Neuronal stem cell (in vitro differentiated cells): ENCODE measurements at regions not wholly inside any gene's neighbourhood (a gene's known extent, or its start where the extent isn't known, plus 50 kb on each side); places are given as distances from the start of the nearest gene placed in this dataset.

Source experiments
- DNase-seq: peaks from one replicate; pipeline ENCODE4 v3.0.0-alpha.2; 2013; ENCODE audit warnings: low spot score
- H2AFZ ChIP-seq: one replicate; pipeline ENCODE4 v1.6.1; 2013; ENCODE audit warnings: mild to moderate bottlenecking, low read length, inconsistent platforms
- H2AK5ac ChIP-seq: 2 replicates; pipeline ENCODE4 v1.6.1; 2013; ENCODE audit warnings: low read depth, mild to moderate bottlenecking, inconsistent platforms, low read length, moderate library complexity, mixed read lengths
- H2BK120ac ChIP-seq: 2 replicates; pipeline ENCODE4 v1.6.1; 2013; ENCODE audit warnings: low read depth, mild to moderate bottlenecking, inconsistent platforms, low read length, moderate library complexity, mixed read lengths
- H2BK12ac ChIP-seq: one replicate; pipeline ENCODE4 v1.6.1; 2013; ENCODE audit warnings: low read length, inconsistent platforms
- H2BK15ac ChIP-seq: 2 replicates; pipeline ENCODE4 v1.6.1; 2013; ENCODE audit warnings: mild to moderate bottlenecking, low read length, inconsistent platforms, mixed read lengths
- H2BK5ac ChIP-seq: one replicate; pipeline ENCODE4 v1.6.1; 2013; ENCODE audit warnings: inconsistent platforms, mild to moderate bottlenecking, low read length, moderate library complexity
- H3K14ac ChIP-seq: one replicate; pipeline ENCODE4 v1.6.1; 2013; ENCODE audit warnings: low read length, inconsistent platforms
- H3K18ac ChIP-seq: 2 replicates; pipeline ENCODE4 v1.6.1; 2013; ENCODE audit warnings: low read length, inconsistent platforms
- H3K23ac ChIP-seq: 2 replicates; pipeline ENCODE4 v1.6.1; 2013; ENCODE audit warnings: low read depth, mild to moderate bottlenecking, mixed read lengths, low read length, inconsistent platforms; ENCODE audit not compliant: poor library complexity
- H3K27ac ChIP-seq: replicated peaks from 3 replicates; pipeline ENCODE4 v1.5.1; 2013; ENCODE audit warnings: low read length, inconsistent platforms
- H3K27me3 ChIP-seq, 3 experiments: 2 replicates each; pipeline ENCODE4 v1.6.1; 2013; ENCODE audit warnings: low read length in 3 of 3, mild to moderate bottlenecking in 2 of 3, inconsistent platforms in 1 of 3, low read depth in 1 of 3, mixed read lengths in 1 of 3, moderate library complexity in 1 of 3; ENCODE audit not compliant: control insufficient read depth in 3 of 3, insufficient read depth in 3 of 3
- H3K36me3 ChIP-seq, 2 donors: replicated peaks in 1 of 2; 2 replicates each; pipeline ENCODE4 v1.6.1; 2013; ENCODE audit warnings: low read length in 2 of 2; ENCODE audit not compliant: control insufficient read depth in 2 of 2, insufficient read depth in 2 of 2
- H3K4ac ChIP-seq: 2 replicates; pipeline ENCODE4 v1.6.1; 2013; ENCODE audit warnings: inconsistent platforms, mild to moderate bottlenecking, low read length, moderate library complexity
- H3K4me1 ChIP-seq, 2 donors: 1 replicate in 1 of 2; 2 replicates in 1 of 2; pipeline ENCODE4 v1.6.1; 2013; ENCODE audit warnings: low read length in 2 of 2, low read depth in 1 of 2; ENCODE audit not compliant: control insufficient read depth in 2 of 2, insufficient read depth in 1 of 2
- H3K4me2 ChIP-seq: one replicate; pipeline ENCODE4 v1.6.1; 2013; ENCODE audit warnings: mild to moderate bottlenecking, low read length, inconsistent platforms; ENCODE audit not compliant: insufficient read depth, poor library complexity, severe bottlenecking
- H3K4me3 ChIP-seq, 2 donors: 2 replicates each; pipeline ENCODE4 v1.5.1; 2013; ENCODE audit warnings: low read length in 2 of 2, mild to moderate bottlenecking in 2 of 2, inconsistent platforms in 1 of 2, moderate library complexity in 1 of 2
- H3K79me1 ChIP-seq: one replicate; pipeline ENCODE4 v1.6.1; 2013; ENCODE audit warnings: low read depth, mild to moderate bottlenecking, inconsistent platforms, low read length, moderate library complexity
- H3K9ac ChIP-seq: one replicate; pipeline ENCODE4 v1.6.1; 2013; ENCODE audit warnings: mild to moderate bottlenecking, low read depth, low read length, inconsistent platforms; ENCODE audit not compliant: poor library complexity
- H3K9me3 ChIP-seq, 2 donors: replicated peaks in 1 of 2; 2 replicates each; pipeline versions ENCODE3 to v1.6.1; 2013; ENCODE audit warnings: low read length in 2 of 2, mild to moderate bottlenecking in 2 of 2, inconsistent platforms in 1 of 2, low read depth in 1 of 2, mixed read lengths in 1 of 2, moderate library complexity in 1 of 2; ENCODE audit not compliant: control insufficient read depth in 2 of 2, insufficient read depth in 1 of 2
- H4K8ac ChIP-seq: one replicate; pipeline ENCODE4 v1.6.1; 2013; ENCODE audit warnings: low read depth, mild to moderate bottlenecking, inconsistent platforms, low read length, moderate library complexity
- H4K91ac ChIP-seq: one replicate; pipeline ENCODE4 v1.6.1; 2013; ENCODE audit warnings: low read length, low read depth, mild to moderate bottlenecking, inconsistent platforms; ENCODE audit not compliant: poor library complexity
- WGBS, 2 donors: extraction: QIAGEN DNeasy Blood & Tissue Kit; methylation state at CpG; one replicate each; pipeline ENCODE4 v1.1.7; 2013; ENCODE audit warnings: missing lambda C conversion rate in 2 of 2, mixed read lengths in 1 of 2; ENCODE audit not compliant: insufficient read length in 2 of 2, insufficient replicate concordance in 1 of 2; ENCODE audit errors: extremely low coverage in 2 of 2; 5-methylcytosine and 5-hydroxymethylcytosine counted together

- Histone ChIP-seq H2BK15ac (no peak overlapping the region), H3K79me1 (no peaks in the 10 kb centered on the region), H3K4ac (no peak overlapping the region), H3K9ac (no peak overlapping the region), H3K36me3 (no peaks in the 10 kb centered on the region), H2BK12ac (no peak overlapping the region), H3K27ac (no peak overlapping the region), H3K4me3 (no peak overlapping the region), H4K8ac (no peak overlapping the region), H2AK5ac (no peak overlapping the region), H2BK5ac (no peak overlapping the region), H2AFZ (no peak overlapping the region), H3K9me3 (no peaks in the 10 kb centered on the region), H3K27me3 (no peaks in the 10 kb centered on the region), H3K18ac (no peak overlapping the region), H3K4me1 (no peaks in the 10 kb centered on the region), H3K4me2 (no peak overlapping the region), H2BK120ac (no peak overlapping the region), H4K91ac (no peak overlapping the region), H3K14ac (no peak overlapping the region), H3K23ac (no peak overlapping the region)
- DNase-seq, result no peak
- WGBS, 2 donors, result no CpG with 5 or more reads among the region's 2 CpGs
These were observed 382.3 kb upstream of the CDH10 start for GRCh38 chr5:25027061-25027460.

GRCh38 chr5:25025831-25026230, 381.1 kb upstream of the CDH10 start:
- H2BK5ac ChIP-seq, result no peak overlapping the region
- peaks cover 0 to 2% of the 10 kb centered on the region in 2 donors for H3K4me1 ChIP-seq
- no peak overlapping the region for H3K27ac ChIP-seq
- no peaks in the 10 kb centered on the region for H3K9me3 ChIP-seq
- no peak for DNase-seq
- H3K36me3 ChIP-seq, result no peaks in the 10 kb centered on the region
- no peak overlapping the region for H3K4me2 ChIP-seq
- no peak overlapping the region for H2AK5ac ChIP-seq
- no peak overlapping the region for H2BK12ac ChIP-seq
- WGBS, 2 donors, result no CpG with 5 or more reads among the region's 4 CpGs
- H3K14ac ChIP-seq, result no peak overlapping the region
- no peak overlapping the region for H2BK15ac ChIP-seq
- no peak overlapping the region for H3K4me3 ChIP-seq
- H3K23ac ChIP-seq, result no peak overlapping the region
- H3K18ac ChIP-seq, result no peak overlapping the region
- H3K79me1 ChIP-seq, result no peaks in the 10 kb centered on the region
- no peak overlapping the region for H3K4ac ChIP-seq
- H4K91ac ChIP-seq, result no peak overlapping the region
- no peak overlapping the region for H2AFZ ChIP-seq
- no peak overlapping the region for H4K8ac ChIP-seq
- no peaks in the 10 kb centered on the region for H3K27me3 ChIP-seq
- no peak overlapping the region for H3K9ac ChIP-seq
- H2BK120ac ChIP-seq, result no peak overlapping the region

GRCh38 chr5:25020454-25020853, 375.7 kb upstream of the CDH10 start:
- no peak overlapping the region for H3K23ac ChIP-seq
- H3K27ac ChIP-seq, result no peak overlapping the region
- no CpG with 5 or more reads among the region's 1 CpG for WGBS, 2 donors
- H3K36me3 ChIP-seq, result no peaks in the 10 kb centered on the region
- H4K8ac ChIP-seq, result no peak overlapping the region
- no peak overlapping the region for H3K4me3 ChIP-seq
- no peaks in the 10 kb centered on the region for H3K27me3 ChIP-seq
- no peak overlapping the region for H2BK15ac ChIP-seq
- H2BK120ac ChIP-seq, result no peak overlapping the region
- H3K4me2 ChIP-seq, result no peak overlapping the region
- no peak overlapping the region for H3K14ac ChIP-seq
- H2BK5ac ChIP-seq, result no peak overlapping the region
- no peak overlapping the region for H3K4ac ChIP-seq
- H3K4me1 ChIP-seq, result peaks cover 0 to 2% of the 10 kb centered on the region in 2 donors
- DNase-seq, result peak; percentile 37
- H2AK5ac ChIP-seq, result no peak overlapping the region
- no peaks in the 10 kb centered on the region for H3K9me3 ChIP-seq
- H4K91ac ChIP-seq, result no peak overlapping the region
- no peak overlapping the region for H3K18ac ChIP-seq
- no peak overlapping the region for H2BK12ac ChIP-seq
- H3K9ac ChIP-seq, result no peak overlapping the region
- H2AFZ ChIP-seq, result no peak overlapping the region
- no peaks in the 10 kb centered on the region for H3K79me1 ChIP-seq

GRCh38 chr5:25009063-25009462, 364.3 kb upstream of the CDH10 start:
- H3K9me3 ChIP-seq, result no peaks in the 10 kb centered on the region
- H3K27ac ChIP-seq, result no peak overlapping the region
- WGBS, 2 donors, result no CpG with 5 or more reads among the region's 9 CpGs
- H3K14ac ChIP-seq, result no peak overlapping the region
- H3K9ac ChIP-seq, result no peak overlapping the region
- H4K8ac ChIP-seq, result no peak overlapping the region
- H2BK12ac ChIP-seq, result no peak overlapping the region
- H3K36me3 ChIP-seq, result no peaks in the 10 kb centered on the region
- no peak for DNase-seq
- H3K27me3 ChIP-seq, result no peaks in the 10 kb centered on the region
- no peak overlapping the region for H2BK5ac ChIP-seq
- H3K4ac ChIP-seq, result no peak overlapping the region
- H3K4me3 ChIP-seq, result no peak overlapping the region
- H2BK15ac ChIP-seq, result no peak overlapping the region
- no peaks in the 10 kb centered on the region for H3K79me1 ChIP-seq
- H4K91ac ChIP-seq, result no peak overlapping the region
- H2BK120ac ChIP-seq, result no peak overlapping the region
- no peak overlapping the region for H3K18ac ChIP-seq
- no peak overlapping the region for H3K4me2 ChIP-seq
- H3K23ac ChIP-seq, result no peak overlapping the region
- H2AFZ ChIP-seq, result no peak overlapping the region
- no peak overlapping the region for H2AK5ac ChIP-seq
- peaks cover 0 to 3% of the 10 kb centered on the region in 2 donors for H3K4me1 ChIP-seq
